ENCODE measurements at regions not wholly inside any gene's neighbourhood (a gene's known extent, or its start where the extent isn't known, plus 50 kb on each side); places are given as distances from the start of the nearest gene placed in this dataset.

DNA sequence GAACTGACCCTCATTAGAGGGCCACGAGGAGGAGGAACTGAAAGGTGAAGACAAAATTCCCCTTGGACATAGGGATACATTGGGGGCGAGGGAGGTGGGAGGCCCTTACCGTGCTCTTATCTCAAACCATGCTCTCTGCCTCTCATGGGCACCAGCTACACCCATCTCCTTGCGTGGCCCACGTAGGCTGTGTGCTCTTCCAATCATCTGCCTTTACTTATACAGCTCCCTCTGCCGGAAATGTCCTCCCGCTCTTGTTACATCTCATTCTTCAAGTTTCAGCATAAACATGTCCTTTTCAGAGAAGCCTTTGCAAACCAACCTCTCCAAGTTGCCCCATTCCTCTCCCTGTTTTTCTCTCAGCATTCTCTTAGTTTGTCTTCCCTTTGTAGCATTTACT lies 307.8 kb upstream of the PROK2 start:
- DNase-seq (ENCODE audit: extremely low spot score, unreplicated experiment): no peak
- H3K27ac Mint-ChIP-seq (ENCODE audit: unreplicated experiment): no peak overlapping the region
- no peaks in the 10 kb centered on the region for H3K36me3 Mint-ChIP-seq (ENCODE audit: unreplicated experiment)
- H3K9me3 Mint-ChIP-seq (ENCODE audit: unreplicated experiment): no peaks in the 10 kb centered on the region
- H3K4me1 Mint-ChIP-seq (ENCODE audit: unreplicated experiment): no peaks in the 10 kb centered on the region
- peaks cover 69% of the 10 kb centered on the region for H3K27me3 Mint-ChIP-seq (ENCODE audit: unreplicated experiment)
- TF ChIP-seq, protein P1, sequence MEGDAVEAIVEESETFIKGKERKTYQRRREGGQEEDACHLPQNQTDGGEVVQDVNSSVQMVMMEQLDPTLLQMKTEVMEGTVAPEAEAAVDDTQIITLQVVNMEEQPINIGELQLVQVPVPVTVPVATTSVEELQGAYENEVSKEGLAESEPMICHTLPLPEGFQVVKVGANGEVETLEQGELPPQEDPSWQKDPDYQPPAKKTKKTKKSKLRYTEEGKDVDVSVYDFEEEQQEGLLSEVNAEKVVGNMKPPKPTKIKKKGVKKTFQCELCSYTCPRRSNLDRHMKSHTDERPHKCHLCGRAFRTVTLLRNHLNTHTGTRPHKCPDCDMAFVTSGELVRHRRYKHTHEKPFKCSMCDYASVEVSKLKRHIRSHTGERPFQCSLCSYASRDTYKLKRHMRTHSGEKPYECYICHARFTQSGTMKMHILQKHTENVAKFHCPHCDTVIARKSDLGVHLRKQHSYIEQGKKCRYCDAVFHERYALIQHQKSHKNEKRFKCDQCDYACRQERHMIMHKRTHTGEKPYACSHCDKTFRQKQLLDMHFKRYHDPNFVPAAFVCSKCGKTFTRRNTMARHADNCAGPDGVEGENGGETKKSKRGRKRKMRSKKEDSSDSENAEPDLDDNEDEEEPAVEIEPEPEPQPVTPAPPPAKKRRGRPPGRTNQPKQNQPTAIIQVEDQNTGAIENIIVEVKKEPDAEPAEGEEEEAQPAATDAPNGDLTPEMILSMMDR (IDR thresholded peaks at IDR 0.05): no peak
- no peak overlapping the region for H3K4me3 Mint-ChIP-seq (ENCODE audit: unreplicated experiment)

GRCh38 chr3:72088486-72089025 lies 303.6 kb upstream of the PROK2 start:
- Mint-ChIP-seq H3K36me3 (ENCODE audit: unreplicated experiment) (no peaks in the 10 kb centered on the region), H3K27ac (ENCODE audit: unreplicated experiment) (no peak overlapping the region), H3K27me3 (ENCODE audit: unreplicated experiment) (peaks cover 46% of the 10 kb centered on the region), H3K4me3 (ENCODE audit: unreplicated experiment) (no peak overlapping the region), H3K4me1 (ENCODE audit: unreplicated experiment) (no peaks in the 10 kb centered on the region), H3K9me3 (ENCODE audit: unreplicated experiment) (no peaks in the 10 kb centered on the region)
- TF ChIP-seq, protein P1 (IDR thresholded peaks at IDR 0.05): no peak
- DNase-seq (ENCODE audit: extremely low spot score, unreplicated experiment): no peak

DNA sequence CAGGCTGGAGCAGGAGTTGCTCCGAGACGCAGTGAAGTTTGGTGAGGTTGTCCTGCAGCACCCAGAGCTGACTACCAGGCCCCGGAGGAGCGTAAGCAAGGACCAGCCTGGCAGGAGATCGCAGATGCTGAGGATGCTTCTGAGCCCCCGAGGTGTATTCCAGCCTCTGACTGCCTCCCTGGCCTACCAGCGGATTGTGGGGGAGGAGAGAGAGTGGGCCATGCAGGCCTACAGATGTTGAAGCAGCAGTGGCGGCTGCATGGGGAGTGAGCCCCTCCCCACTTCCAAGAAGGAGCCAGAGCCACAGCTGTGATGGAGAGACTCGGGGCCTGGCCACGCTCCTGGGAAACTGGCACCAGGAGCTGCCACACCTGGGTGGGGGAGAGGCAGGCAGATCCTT lies 302.5 kb upstream of the PROK2 start:
- Mint-ChIP-seq H3K27me3 (ENCODE audit: unreplicated experiment) (peaks cover 42% of the 10 kb centered on the region), H3K36me3 (ENCODE audit: unreplicated experiment) (no peaks in the 10 kb centered on the region), H3K9me3 (ENCODE audit: unreplicated experiment) (no peaks in the 10 kb centered on the region), H3K4me1 (ENCODE audit: unreplicated experiment) (no peaks in the 10 kb centered on the region), H3K4me3 (ENCODE audit: unreplicated experiment) (no peak overlapping the region), H3K27ac (ENCODE audit: unreplicated experiment) (no peak overlapping the region)
- DNase-seq (ENCODE audit: extremely low spot score, unreplicated experiment): no peak
- TF ChIP-seq, protein P1 (IDR thresholded peaks at IDR 0.05): no peak

DNA sequence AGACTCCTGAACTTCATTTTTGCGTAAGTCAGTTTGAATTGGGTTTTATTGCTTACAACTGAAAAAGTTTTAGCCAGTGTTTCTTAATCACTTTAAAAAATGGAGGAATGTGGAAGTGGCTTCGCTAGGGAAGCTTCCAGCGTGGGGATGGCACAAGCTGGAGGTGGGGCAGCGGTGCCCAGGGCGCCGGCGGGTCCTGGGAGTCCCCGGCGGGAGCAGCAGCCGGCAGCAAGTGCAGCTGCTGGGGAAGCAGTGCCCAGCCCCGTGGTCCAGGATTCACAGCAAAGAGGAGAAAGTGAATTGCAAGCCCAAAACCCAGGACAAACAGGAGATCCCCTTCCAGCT lies 301.8 kb upstream of the PROK2 start:
- Mint-ChIP-seq H3K27ac (ENCODE audit: unreplicated experiment) (peak overlapping the region; percentile 23), H3K4me1 (ENCODE audit: unreplicated experiment) (no peaks in the 10 kb centered on the region), H3K9me3 (ENCODE audit: unreplicated experiment) (no peaks in the 10 kb centered on the region), H3K27me3 (ENCODE audit: unreplicated experiment) (peaks cover 38% of the 10 kb centered on the region), H3K4me3 (ENCODE audit: unreplicated experiment) (no peak overlapping the region), H3K36me3 (ENCODE audit: unreplicated experiment) (no peaks in the 10 kb centered on the region)
- TF ChIP-seq, protein P1 (IDR thresholded peaks at IDR 0.05): no peak
- DNase-seq (ENCODE audit: extremely low spot score, unreplicated experiment): no peak

- no peaks in the 10 kb centered on the region for H3K4me1 Mint-ChIP-seq (ENCODE audit: unreplicated experiment)
- peak overlapping the region; percentile 23 for H3K27ac Mint-ChIP-seq (ENCODE audit: unreplicated experiment)
- DNase-seq (ENCODE audit: extremely low spot score, unreplicated experiment): no peak
- TF ChIP-seq, protein P1 (IDR thresholded peaks at IDR 0.05): no peak
- no peak overlapping the region for H3K4me3 Mint-ChIP-seq (ENCODE audit: unreplicated experiment)
- no peaks in the 10 kb centered on the region for H3K9me3 Mint-ChIP-seq (ENCODE audit: unreplicated experiment)
- peaks cover 38% of the 10 kb centered on the region for H3K27me3 Mint-ChIP-seq (ENCODE audit: unreplicated experiment)
- no peaks in the 10 kb centered on the region for H3K36me3 Mint-ChIP-seq (ENCODE audit: unreplicated experiment)
Measured at GRCh38 chr3:72086042-72086742, 301.2 kb upstream of the PROK2 start.

Measured in osteocyte (in vitro differentiated cells).